ENCODE measurements at regions not wholly inside any gene's neighbourhood (a gene's known extent, or its start where the extent isn't known, plus 50 kb on each side); places are given as distances from the start of the nearest gene placed in this dataset.

DNA sequence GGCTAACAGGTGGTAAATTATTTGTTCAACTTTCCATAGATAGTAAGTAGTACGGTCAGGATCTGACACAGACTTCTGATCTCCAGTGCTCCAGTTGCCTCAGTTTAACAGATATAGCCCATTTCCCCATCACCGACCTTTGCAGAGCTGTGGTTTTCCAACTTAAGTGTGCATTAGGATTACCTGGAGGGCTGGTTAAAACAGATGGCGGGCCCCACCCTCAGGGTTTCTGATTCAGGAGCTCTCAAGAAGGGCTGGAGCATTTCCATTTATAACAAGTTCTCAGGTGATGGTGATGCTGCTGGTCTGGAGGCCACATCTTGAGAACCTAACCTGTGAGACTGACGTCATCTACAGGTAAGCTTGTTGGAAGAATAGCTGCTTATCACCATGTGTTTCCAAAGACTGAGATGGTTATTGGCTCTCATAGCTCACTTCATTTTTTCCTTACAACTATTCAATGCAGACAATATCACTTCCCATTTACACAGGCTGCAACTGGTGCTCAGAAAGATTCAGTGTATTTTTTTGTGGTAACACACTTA is 360.1 kb upstream of the CHD6 start:
- no peaks in the 10 kb centered on the region for H3K27me3 ChIP-seq

DNA sequence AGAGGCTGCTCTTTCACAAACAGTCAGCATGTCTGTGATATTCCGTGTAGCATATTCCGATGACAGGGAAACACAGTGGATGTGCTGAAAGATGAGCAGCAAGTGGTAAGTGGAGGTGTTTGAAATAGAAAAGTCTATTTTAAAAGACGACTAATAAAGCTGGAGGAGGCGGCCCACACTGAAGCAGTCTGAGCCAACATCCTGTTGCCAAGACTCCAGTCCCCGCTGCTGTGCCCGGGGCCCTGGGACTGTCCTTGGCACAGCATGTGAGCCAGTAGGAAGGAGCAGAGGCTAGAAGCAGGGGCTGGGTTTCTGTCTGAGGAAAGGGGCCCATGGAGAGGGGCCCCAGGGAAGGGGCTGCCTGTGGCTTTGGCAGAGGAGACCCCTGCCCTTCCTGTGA is 351.5 kb upstream of the CHD6 start:
- H3K9me3 ChIP-seq = no peaks in the 10 kb centered on the region
- TF ChIP-seq, protein P1, sequence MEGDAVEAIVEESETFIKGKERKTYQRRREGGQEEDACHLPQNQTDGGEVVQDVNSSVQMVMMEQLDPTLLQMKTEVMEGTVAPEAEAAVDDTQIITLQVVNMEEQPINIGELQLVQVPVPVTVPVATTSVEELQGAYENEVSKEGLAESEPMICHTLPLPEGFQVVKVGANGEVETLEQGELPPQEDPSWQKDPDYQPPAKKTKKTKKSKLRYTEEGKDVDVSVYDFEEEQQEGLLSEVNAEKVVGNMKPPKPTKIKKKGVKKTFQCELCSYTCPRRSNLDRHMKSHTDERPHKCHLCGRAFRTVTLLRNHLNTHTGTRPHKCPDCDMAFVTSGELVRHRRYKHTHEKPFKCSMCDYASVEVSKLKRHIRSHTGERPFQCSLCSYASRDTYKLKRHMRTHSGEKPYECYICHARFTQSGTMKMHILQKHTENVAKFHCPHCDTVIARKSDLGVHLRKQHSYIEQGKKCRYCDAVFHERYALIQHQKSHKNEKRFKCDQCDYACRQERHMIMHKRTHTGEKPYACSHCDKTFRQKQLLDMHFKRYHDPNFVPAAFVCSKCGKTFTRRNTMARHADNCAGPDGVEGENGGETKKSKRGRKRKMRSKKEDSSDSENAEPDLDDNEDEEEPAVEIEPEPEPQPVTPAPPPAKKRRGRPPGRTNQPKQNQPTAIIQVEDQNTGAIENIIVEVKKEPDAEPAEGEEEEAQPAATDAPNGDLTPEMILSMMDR (IDR thresholded peaks at IDR 0.05) = no peak
- H3K4me1 ChIP-seq (ENCODE audit: control insufficient read depth in 1 of 2, insufficient read depth in 1 of 2, low read depth in 1 of 2, low read length in 1 of 2) = no peaks in the 10 kb centered on the region
- H3K36me3 ChIP-seq = no peaks in the 10 kb centered on the region
- H3K4me3 ChIP-seq (ENCODE audit: low read depth in 1 of 2, low read length in 1 of 2) = no peak overlapping the region
- no peak overlapping the region for H3K27ac ChIP-seq
- H3K27me3 ChIP-seq = no peaks in the 10 kb centered on the region

More for the DNA sequence above, 360.1 kb upstream of the CHD6 start:
- Histone ChIP-seq H3K36me3 (no peaks in the 10 kb centered on the region), H3K4me3 (ENCODE audit: low read depth in 1 of 2, low read length in 1 of 2) (no peak overlapping the region), H3K4me1 (ENCODE audit: control insufficient read depth in 1 of 2, insufficient read depth in 1 of 2, low read depth in 1 of 2, low read length in 1 of 2) (no peaks in the 10 kb centered on the region), H3K9me3 (no peaks in the 10 kb centered on the region), H3K27ac (no peak overlapping the region)
- TF ChIP-seq, protein P1 (IDR thresholded peaks at IDR 0.05) = no peak

- Histone ChIP-seq H3K27ac (no peak overlapping the region), H3K9me3 (no peaks in the 10 kb centered on the region), H3K36me3 (no peaks in the 10 kb centered on the region), H3K27me3 (no peaks in the 10 kb centered on the region), H3K4me3 (ENCODE audit: low read depth in 1 of 2, low read length in 1 of 2) (no peak overlapping the region), H3K4me1 (ENCODE audit: control insufficient read depth in 1 of 2, insufficient read depth in 1 of 2, low read depth in 1 of 2, low read length in 1 of 2) (no peaks in the 10 kb centered on the region)
- TF ChIP-seq, protein P1 (IDR thresholded peaks at IDR 0.05) = no peak
These were observed 342.0 kb upstream of the CHD6 start for GRCh38 chr20:41960166-41960565.

- no peaks in the 10 kb centered on the region for H3K27me3 ChIP-seq
- no peaks in the 10 kb centered on the region for H3K36me3 ChIP-seq
- TF ChIP-seq, protein P1 (IDR thresholded peaks at IDR 0.05) = no peak
- H3K4me1 ChIP-seq (ENCODE audit: control insufficient read depth in 1 of 2, insufficient read depth in 1 of 2, low read depth in 1 of 2, low read length in 1 of 2) = no peaks in the 10 kb centered on the region
- H3K4me3 ChIP-seq (ENCODE audit: low read depth in 1 of 2, low read length in 1 of 2) = no peak overlapping the region
- H3K27ac ChIP-seq = no peak overlapping the region
- no peaks in the 10 kb centered on the region for H3K9me3 ChIP-seq
These were observed 340.2 kb upstream of the CHD6 start for GRCh38 chr20:41958391-41958790.

- no peak overlapping the region for H3K27ac ChIP-seq
- TF ChIP-seq, protein P1 (IDR thresholded peaks at IDR 0.05) = no peak
- H3K36me3 ChIP-seq = no peaks in the 10 kb centered on the region
- no peak overlapping the region for H3K4me3 ChIP-seq (ENCODE audit: low read depth in 1 of 2, low read length in 1 of 2)
- no peaks in the 10 kb centered on the region for H3K4me1 ChIP-seq (ENCODE audit: control insufficient read depth in 1 of 2, insufficient read depth in 1 of 2, low read depth in 1 of 2, low read length in 1 of 2)
- no peaks in the 10 kb centered on the region for H3K27me3 ChIP-seq
- no peaks in the 10 kb centered on the region for H3K9me3 ChIP-seq
These were observed 338.3 kb upstream of the CHD6 start for GRCh38 chr20:41956338-41957074.

Measured in neutrophil (primary cell).